ENCODE measurements at regions not wholly inside any gene's neighbourhood (a gene's known extent, or its start where the extent isn't known, plus 50 kb on each side); places are given as distances from the start of the nearest gene placed in this dataset.

- Histone ChIP-seq H3K4me1 (no peaks in the 10 kb centered on the region), H3K27me3 (no peaks in the 10 kb centered on the region), H3K4me3 (no peak overlapping the region), H3K36me3 (no peaks in the 10 kb centered on the region), H3K27ac (no peak overlapping the region), H3K9me3 (no peaks in the 10 kb centered on the region)
- TF ChIP-seq CTCF (IDR thresholded peaks at IDR 0.05) (no peak), POLR2A (IDR thresholded peaks at IDR 0.05) (no peak)
- no peak for DNase-seq
- intact Hi-C loops (cut with DNase I; ENCODE audit: low total_unique reads), result no loop called here
Measured at GRCh38 chr16:8062677-8063076, 527.6 kb downstream of the TMEM114 start.

- Histone ChIP-seq H3K27me3 (no peaks in the 10 kb centered on the region), H3K9me3 (no peaks in the 10 kb centered on the region), H3K36me3 (no peaks in the 10 kb centered on the region), H3K27ac (no peak overlapping the region), H3K4me3 (no peak overlapping the region), H3K4me1 (no peaks in the 10 kb centered on the region)
- no peak for DNase-seq
- intact Hi-C loops (cut with DNase I; ENCODE audit: low total_unique reads), result no loop called here
- no peak for TF ChIP-seq POLR2A (IDR thresholded peaks at IDR 0.05)
- TF ChIP-seq CTCF (IDR thresholded peaks at IDR 0.05), result no peak
Measured at GRCh38 chr16:8055761-8056160, 534.5 kb downstream of the TMEM114 start.

GRCh38 chr16:8053437-8053836, 536.9 kb downstream of the TMEM114 start:
- no peaks in the 10 kb centered on the region for H3K27me3 ChIP-seq

DNA sequence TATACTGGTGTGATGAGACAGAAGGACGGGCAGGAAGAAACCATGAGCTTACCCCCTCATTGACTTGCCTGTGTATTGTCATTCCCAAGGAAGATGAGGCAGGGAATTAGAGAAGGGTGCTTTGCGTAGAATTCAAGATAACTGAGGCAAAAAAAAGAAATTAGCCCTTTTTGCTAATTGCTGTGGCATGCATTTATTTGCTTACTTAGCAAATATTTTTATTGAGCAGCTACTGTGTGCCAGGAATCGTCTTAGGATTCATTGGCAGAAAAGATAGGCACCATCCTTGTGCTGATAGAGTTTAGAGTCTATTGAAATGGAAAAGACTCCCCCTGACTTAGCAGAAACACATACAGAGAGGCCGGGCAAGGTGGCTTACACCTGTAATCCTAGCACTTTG, 541.9 kb downstream of the TMEM114 start:
- DNase-seq, result no peak
- H3K36me3 ChIP-seq, result no peaks in the 10 kb centered on the region
- H3K4me1 ChIP-seq, result no peaks in the 10 kb centered on the region
- TF ChIP-seq CTCF (IDR thresholded peaks at IDR 0.05), result no peak
- no peak for TF ChIP-seq POLR2A (IDR thresholded peaks at IDR 0.05)
- no peak overlapping the region for H3K4me3 ChIP-seq
- H3K9me3 ChIP-seq, result no peaks in the 10 kb centered on the region
- H3K27me3 ChIP-seq, result no peaks in the 10 kb centered on the region
- intact Hi-C loops (cut with DNase I; ENCODE audit: low total_unique reads), result no loop called here
- no peak overlapping the region for H3K27ac ChIP-seq

More at GRCh38 chr16:8053437-8053836, 536.9 kb downstream of the TMEM114 start:
- H3K36me3 ChIP-seq, result no peaks in the 10 kb centered on the region
- H3K27ac ChIP-seq, result no peak overlapping the region
- intact Hi-C loops (cut with DNase I; ENCODE audit: low total_unique reads), result no loop called here
- no peak overlapping the region for H3K4me3 ChIP-seq
- DNase-seq, result no peak
- H3K9me3 ChIP-seq, result no peaks in the 10 kb centered on the region
- H3K4me1 ChIP-seq, result no peaks in the 10 kb centered on the region
- no peak for TF ChIP-seq POLR2A (IDR thresholded peaks at IDR 0.05)
- TF ChIP-seq CTCF (IDR thresholded peaks at IDR 0.05), result no peak

DNA sequence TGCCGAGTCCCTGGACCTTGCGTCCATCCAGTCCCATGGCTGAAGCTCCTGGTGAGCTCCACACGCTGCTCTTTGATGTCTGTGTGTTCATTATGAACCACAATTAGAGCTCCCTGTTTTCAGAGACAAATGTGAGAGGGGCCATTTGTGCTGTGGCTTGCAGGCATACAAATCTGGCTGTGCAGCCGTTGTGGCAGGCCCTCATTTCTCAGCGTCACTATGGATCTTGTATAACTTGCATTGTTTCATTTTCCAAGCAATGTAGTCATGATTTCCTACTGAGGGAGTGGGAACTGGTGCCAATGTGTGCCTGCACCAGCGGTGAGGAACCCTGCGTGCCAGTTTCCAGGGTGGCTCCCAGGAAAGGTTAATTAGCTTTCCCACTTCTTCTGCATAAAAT, 542.6 kb downstream of the TMEM114 start:
- intact Hi-C loops (cut with DNase I; ENCODE audit: low total_unique reads), result no loop called here
- Histone ChIP-seq H3K36me3 (no peaks in the 10 kb centered on the region), H3K4me3 (no peak overlapping the region), H3K4me1 (no peaks in the 10 kb centered on the region), H3K27ac (no peak overlapping the region), H3K27me3 (no peaks in the 10 kb centered on the region), H3K9me3 (no peaks in the 10 kb centered on the region)
- TF ChIP-seq CTCF (IDR thresholded peaks at IDR 0.05) (no peak), POLR2A (IDR thresholded peaks at IDR 0.05) (no peak)
- no peak for DNase-seq
